K562 (cell line): ENCODE measurements at regions not wholly inside any gene's neighbourhood (a gene's known extent, or its start where the extent isn't known, plus 50 kb on each side); places are given as distances from the start of the nearest gene placed in this dataset.

Source experiments
- ATAC-seq: fragments of 200-7000 bp; cut with Tn5 transposase; 3 replicates; pipeline ENCODE4 v1.9.1; 2020; ENCODE audit warnings: moderate library complexity
- BruUV-seq: library from RNA; stranded (reverse); fragments of 400-500 nt; replicated peaks from 2 replicates; lab custom pipeline; 2021; lab: Mats Ljungman, UMichigan
- CTCF ChIA-PET: fragments of 300-600 bp; formaldehyde crosslinking; extraction: SDS; loops from one replicate; lab custom pipeline; 2021; ENCODE audit warnings: low intra/inter-chr PET ratio; lab: Yijun Ruan, JAX
- POLR2A ChIA-PET: fragments of 300-600, 350-650 bp; sonication (Branson Sonifier 250); formaldehyde crosslinking; extraction: SDS; loops from one replicate; lab custom pipeline; 2021; ENCODE audit warnings: antibody characterized with exemption, inconsistent platforms; lab: Yijun Ruan, JAX
- DNase-seq, 4 experiments: peaks; one replicate each; pipeline versions ENCODE4 v3.0.0 to v3.0.0-alpha.2; 2011 to 2018; ENCODE audit warnings: low spot score in 3 of 4, mixed read lengths in 3 of 4; ENCODE audit errors: extremely low read depth in 1 of 4
- FAIRE-seq: peaks from 2 replicates; lab custom pipeline; 2011; peaks lifted over from hg19 to GRCh38; lab: Jason Lieb, UNC
- H2AFZ ChIP-seq: 2 replicates; pipeline ENCODE4 v1.6.0; 2011; ENCODE audit warnings: low read depth, low read length, control low read depth, inconsistent platforms
- H3K27ac ChIP-seq: fragments of 200-600 bp; 3 replicates; pipeline ENCODE4 v1.8.0; 2011; ENCODE audit warnings: low read depth, mild to moderate bottlenecking, control low read depth, inconsistent platforms, low read length, moderate library complexity, mixed read lengths; ENCODE audit errors: extremely low read depth
- H3K27me3 ChIP-seq, 2 experiments: fragments of 300-600 bp in 1 of 2; 2 replicates in 1 of 2; 3 replicates in 1 of 2; pipeline versions ENCODE4 v1.6.0 to v1.8.0; 2011; ENCODE audit warnings: inconsistent platforms in 2 of 2, low read length in 2 of 2, mild to moderate bottlenecking in 1 of 2, mixed read lengths in 1 of 2, moderate library complexity in 1 of 2; ENCODE audit not compliant: control insufficient read depth in 2 of 2, insufficient read depth in 2 of 2
- H3K36me3 ChIP-seq: fragments of 300-600 bp; 3 replicates; pipeline ENCODE4 v1.8.0; 2011; ENCODE audit warnings: mild to moderate bottlenecking, low read length, inconsistent platforms; ENCODE audit not compliant: control insufficient read depth, insufficient read depth
- H3K4me1 ChIP-seq, 2 experiments: fragments of 200-600 bp in 1 of 2; replicated peaks in 1 of 2; 2 replicates in 1 of 2; 3 replicates in 1 of 2; pipeline versions ENCODE4 v1.5.1 to v1.8.0; 2011; ENCODE audit warnings: inconsistent platforms in 2 of 2, low read length in 2 of 2, mild to moderate bottlenecking in 1 of 2, mixed read lengths in 1 of 2, moderate library complexity in 1 of 2; ENCODE audit not compliant: control insufficient read depth in 2 of 2, insufficient read depth in 2 of 2
- H3K4me2 ChIP-seq: 2 replicates; pipeline ENCODE4 v1.6.1; 2011; ENCODE audit warnings: low read length, control low read depth, inconsistent platforms, mixed read lengths; ENCODE audit not compliant: insufficient read depth
- H3K4me3 ChIP-seq: fragments of 200-600 bp; sonication (generic), shearing (Covaris generic); 2 replicates; pipeline ENCODE4 v1.5.1; 2016; ENCODE audit warnings: control low read depth, inconsistent platforms
- H3K79me2 ChIP-seq: fragments of 200-600 bp; 3 replicates; pipeline ENCODE4 v1.8.0; 2011; ENCODE audit warnings: low read length, inconsistent platforms; ENCODE audit not compliant: control insufficient read depth, insufficient read depth
- H3K9ac ChIP-seq, 2 experiments: 2 replicates each; pipeline versions ENCODE4 v1.6.0 to v1.6.1; 2011; ENCODE audit warnings: low read depth in 2 of 2, low read length in 2 of 2, control low read depth in 1 of 2, inconsistent platforms in 1 of 2, mild to moderate bottlenecking in 1 of 2, mixed read lengths in 1 of 2; ENCODE audit not compliant: insufficient read depth in 1 of 2
- H3K9me1 ChIP-seq: one replicate; pipeline ENCODE4 v1.6.0; 2011; ENCODE audit warnings: inconsistent platforms, mild to moderate bottlenecking, low read length, moderate library complexity; ENCODE audit not compliant: control insufficient read depth, insufficient read depth
- H3K9me3 ChIP-seq: replicated peaks from 2 replicates; pipeline ENCODE4 v1.5.1; 2011; ENCODE audit warnings: low read depth, low read length, inconsistent platforms; ENCODE audit not compliant: control insufficient read depth, insufficient read depth
- H4K20me1 ChIP-seq: replicated peaks from 2 replicates; pipeline ENCODE4 v1.6.1; 2011; ENCODE audit warnings: low read length, inconsistent platforms, mixed read lengths; ENCODE audit not compliant: control insufficient read depth, insufficient read depth
- NR3C1 ChIP-seq: sonication (generic); formaldehyde crosslinking; IDR thresholded peaks from 2 replicates; pipeline ENCODE4 v1.8.1; 2022; ENCODE audit warnings: missing genetic modification reagents
- SMAD2 ChIP-seq: fragments of 150-350 bp; IDR thresholded peaks from 2 replicates; pipeline ENCODE4 v1.6.1; 2014; ENCODE audit warnings: low read depth, mild to moderate bottlenecking, low read length
- ZKSCAN1 ChIP-seq: fragments of 150-350 bp; IDR thresholded peaks from 2 replicates; pipeline ENCODE4 v1.6.1; 2016; ENCODE audit warnings: low read depth, low read length
- ZNF212 ChIP-seq: fragments of 450-650 bp; formaldehyde crosslinking; IDR thresholded peaks from 2 replicates; pipeline ENCODE4 v1.4.0; 2020; ENCODE audit warnings: mild to moderate bottlenecking
- ZNF347 ChIP-seq: fragments of 450-650 bp; formaldehyde crosslinking; IDR thresholded peaks from 2 replicates; pipeline ENCODE4 v1.4.0; 2020; ENCODE audit warnings: low read depth, mild to moderate bottlenecking, moderate library complexity
- WGBS: fragments of 100-300 bp; shearing (Covaris generic); methylation state at CpG from one replicate; pipeline ENCODE4 v1.1.6; 2016; ENCODE audit warnings: low coverage, mixed read lengths; ENCODE audit not compliant: insufficient coverage; ENCODE audit errors: missing lambda C conversion rate; 5-methylcytosine and 5-hydroxymethylcytosine counted together
- in situ Hi-C: fragments of 300-500 bp; cut with MboI; formaldehyde crosslinking; loops from 4 replicates; pipeline ENCODE4 v1.15.0; 2018; ENCODE audit warnings: inconsistent platforms, mixed read lengths
- intact Hi-C: fragments of 100-400 bp; cut with micrococcal nuclease; formaldehyde crosslinking; loops from 2 replicates; pipeline ENCODE4 v1.14.2; 2022
- TF ChIP-seq, protein P1 (sequence below): sonication (generic); formaldehyde crosslinking; IDR thresholded peaks from 2 replicates; pipeline ENCODE4 v1.8.0; 2023; ENCODE audit warnings: missing genetic modification reagents, mild to moderate bottlenecking, borderline replicate concordance
- TF ChIP-seq, protein P2 (sequence below): fragments of 450-650 bp; IDR thresholded peaks from 2 replicates; pipeline ENCODE4 v1.7.1; 2018; ENCODE audit warnings: mild to moderate bottlenecking, low read depth; ENCODE audit not compliant: partially characterized antibody
- TF ChIP-seq, protein P3 (sequence below): fragments of 450-650 bp; conservative IDR thresholded peaks from 2 replicates; pipeline ENCODE4 v1.6.1; 2016; ENCODE audit warnings: missing genetic modification characterization, low read depth, mild to moderate bottlenecking, missing compliant biosample characterization, moderate library complexity
- TF ChIP-seq, protein P4 (sequence below): fragments of 250-450 bp; sonication (Bioruptor Pico); IDR thresholded peaks from 2 replicates; pipeline ENCODE4 v1.4.0; 2020

DNA sequence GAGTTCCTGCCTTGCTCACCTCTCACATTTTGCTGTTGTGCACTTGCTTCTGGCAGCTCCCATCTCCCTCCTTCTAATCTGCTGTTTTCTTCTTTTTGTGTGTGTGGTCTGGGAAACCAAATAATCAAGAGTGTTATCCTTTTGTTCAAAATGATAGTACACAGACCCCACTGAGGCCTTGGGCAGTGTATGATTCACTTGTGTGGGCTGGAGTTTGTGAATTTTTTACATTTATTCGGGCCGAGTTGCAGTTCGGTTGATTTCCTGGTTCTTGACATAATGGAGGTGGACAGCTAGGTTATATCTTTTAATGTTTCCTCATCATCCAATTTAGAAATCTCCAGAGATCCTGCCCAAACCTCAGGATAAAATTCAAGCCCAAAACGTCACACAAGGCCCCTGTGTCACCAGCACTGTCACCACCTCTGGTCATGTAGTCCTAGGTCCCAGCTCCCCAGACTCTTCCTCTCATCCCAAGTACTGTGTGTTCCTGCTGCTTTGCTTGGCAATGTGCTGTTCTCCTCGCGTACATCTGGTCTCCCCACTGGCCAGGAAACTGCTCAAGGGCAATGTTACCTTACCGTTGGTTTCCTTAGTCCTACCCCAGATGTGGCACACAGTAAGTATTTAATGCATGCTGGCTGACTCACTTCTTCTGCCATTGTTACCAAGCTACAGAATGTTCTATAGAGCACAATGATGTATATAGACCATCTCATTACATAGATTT is 55.7 kb upstream of the PHACTR2 start:
- DNase-seq (no peak), FAIRE-seq (no peak), ATAC-seq (peak; percentile 45; the same call in 1 of the 3 replicates)
- no peak overlapping the region for H3K27ac ChIP-seq
- H3K9me3 ChIP-seq: no peaks in the 10 kb centered on the region
- H3K4me1 ChIP-seq: no peaks in the 10 kb centered on the region
- H3K9ac ChIP-seq: no peak overlapping the region
- intact Hi-C loops: loop anchor here (5.0 kb wide), 1 partner anchor 110 kb away; the partner anchor contains the start of gene FUCA2
- 13% methylated on average over 7 of the region's 7 CpGs for WGBS
- no peak overlapping the region for H3K4me3 ChIP-seq
- in situ Hi-C loops: no loop called here
- no peak overlapping the region for H3K4me2 ChIP-seq
- no TSS peak for BruUV-seq
- H3K36me3 ChIP-seq: no peaks in the 10 kb centered on the region
- H4K20me1 ChIP-seq: no peaks in the 10 kb centered on the region
- H3K27me3 ChIP-seq: no peaks in the 10 kb centered on the region
- CTCF ChIA-PET: no interaction called here
- H3K79me2 ChIP-seq: no peaks in the 10 kb centered on the region
- POLR2A ChIA-PET: interaction anchor here (0.7 to 1.0 kb wide), 2 partner anchors 9 to 49 kb away, joined by 3 to 4 read pairs; no protein-coding TSS in a partner anchor
- peak overlapping the region; percentile 68 for H2AFZ ChIP-seq
- H3K9me1 ChIP-seq: no peaks in the 10 kb centered on the region
- no peak for TF ChIP-seq NR3C1 (CRISPR knock-in tag)
- no peak for TF ChIP-seq ZNF212 (CRISPR knock-in tag)
- TF ChIP-seq, protein P1, sequence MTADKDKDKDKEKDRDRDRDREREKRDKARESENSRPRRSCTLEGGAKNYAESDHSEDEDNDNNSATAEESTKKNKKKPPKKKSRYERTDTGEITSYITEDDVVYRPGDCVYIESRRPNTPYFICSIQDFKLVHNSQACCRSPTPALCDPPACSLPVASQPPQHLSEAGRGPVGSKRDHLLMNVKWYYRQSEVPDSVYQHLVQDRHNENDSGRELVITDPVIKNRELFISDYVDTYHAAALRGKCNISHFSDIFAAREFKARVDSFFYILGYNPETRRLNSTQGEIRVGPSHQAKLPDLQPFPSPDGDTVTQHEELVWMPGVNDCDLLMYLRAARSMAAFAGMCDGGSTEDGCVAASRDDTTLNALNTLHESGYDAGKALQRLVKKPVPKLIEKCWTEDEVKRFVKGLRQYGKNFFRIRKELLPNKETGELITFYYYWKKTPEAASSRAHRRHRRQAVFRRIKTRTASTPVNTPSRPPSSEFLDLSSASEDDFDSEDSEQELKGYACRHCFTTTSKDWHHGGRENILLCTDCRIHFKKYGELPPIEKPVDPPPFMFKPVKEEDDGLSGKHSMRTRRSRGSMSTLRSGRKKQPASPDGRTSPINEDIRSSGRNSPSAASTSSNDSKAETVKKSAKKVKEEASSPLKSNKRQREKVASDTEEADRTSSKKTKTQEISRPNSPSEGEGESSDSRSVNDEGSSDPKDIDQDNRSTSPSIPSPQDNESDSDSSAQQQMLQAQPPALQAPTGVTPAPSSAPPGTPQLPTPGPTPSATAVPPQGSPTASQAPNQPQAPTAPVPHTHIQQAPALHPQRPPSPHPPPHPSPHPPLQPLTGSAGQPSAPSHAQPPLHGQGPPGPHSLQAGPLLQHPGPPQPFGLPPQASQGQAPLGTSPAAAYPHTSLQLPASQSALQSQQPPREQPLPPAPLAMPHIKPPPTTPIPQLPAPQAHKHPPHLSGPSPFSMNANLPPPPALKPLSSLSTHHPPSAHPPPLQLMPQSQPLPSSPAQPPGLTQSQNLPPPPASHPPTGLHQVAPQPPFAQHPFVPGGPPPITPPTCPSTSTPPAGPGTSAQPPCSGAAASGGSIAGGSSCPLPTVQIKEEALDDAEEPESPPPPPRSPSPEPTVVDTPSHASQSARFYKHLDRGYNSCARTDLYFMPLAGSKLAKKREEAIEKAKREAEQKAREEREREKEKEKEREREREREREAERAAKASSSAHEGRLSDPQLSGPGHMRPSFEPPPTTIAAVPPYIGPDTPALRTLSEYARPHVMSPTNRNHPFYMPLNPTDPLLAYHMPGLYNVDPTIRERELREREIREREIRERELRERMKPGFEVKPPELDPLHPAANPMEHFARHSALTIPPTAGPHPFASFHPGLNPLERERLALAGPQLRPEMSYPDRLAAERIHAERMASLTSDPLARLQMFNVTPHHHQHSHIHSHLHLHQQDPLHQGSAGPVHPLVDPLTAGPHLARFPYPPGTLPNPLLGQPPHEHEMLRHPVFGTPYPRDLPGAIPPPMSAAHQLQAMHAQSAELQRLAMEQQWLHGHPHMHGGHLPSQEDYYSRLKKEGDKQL (CRISPR knock-in tag): no peak
- TF ChIP-seq, protein P2, sequence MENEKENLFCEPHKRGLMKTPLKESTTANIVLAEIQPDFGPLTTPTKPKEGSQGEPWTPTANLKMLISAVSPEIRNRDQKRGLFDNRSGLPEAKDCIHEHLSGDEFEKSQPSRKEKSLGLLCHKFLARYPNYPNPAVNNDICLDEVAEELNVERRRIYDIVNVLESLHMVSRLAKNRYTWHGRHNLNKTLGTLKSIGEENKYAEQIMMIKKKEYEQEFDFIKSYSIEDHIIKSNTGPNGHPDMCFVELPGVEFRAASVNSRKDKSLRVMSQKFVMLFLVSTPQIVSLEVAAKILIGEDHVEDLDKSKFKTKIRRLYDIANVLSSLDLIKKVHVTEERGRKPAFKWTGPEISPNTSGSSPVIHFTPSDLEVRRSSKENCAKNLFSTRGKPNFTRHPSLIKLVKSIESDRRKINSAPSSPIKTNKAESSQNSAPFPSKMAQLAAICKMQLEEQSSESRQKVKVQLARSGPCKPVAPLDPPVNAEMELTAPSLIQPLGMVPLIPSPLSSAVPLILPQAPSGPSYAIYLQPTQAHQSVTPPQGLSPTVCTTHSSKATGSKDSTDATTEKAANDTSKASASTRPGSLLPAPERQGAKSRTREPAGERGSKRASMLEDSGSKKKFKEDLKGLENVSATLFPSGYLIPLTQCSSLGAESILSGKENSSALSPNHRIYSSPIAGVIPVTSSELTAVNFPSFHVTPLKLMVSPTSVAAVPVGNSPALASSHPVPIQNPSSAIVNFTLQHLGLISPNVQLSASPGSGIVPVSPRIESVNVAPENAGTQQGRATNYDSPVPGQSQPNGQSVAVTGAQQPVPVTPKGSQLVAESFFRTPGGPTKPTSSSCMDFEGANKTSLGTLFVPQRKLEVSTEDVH: no peak
- TF ChIP-seq SMAD2: no peak
- no peak for TF ChIP-seq ZKSCAN1
- no peak for TF ChIP-seq ZNF347 (CRISPR knock-in tag)
- TF ChIP-seq, protein P3, sequence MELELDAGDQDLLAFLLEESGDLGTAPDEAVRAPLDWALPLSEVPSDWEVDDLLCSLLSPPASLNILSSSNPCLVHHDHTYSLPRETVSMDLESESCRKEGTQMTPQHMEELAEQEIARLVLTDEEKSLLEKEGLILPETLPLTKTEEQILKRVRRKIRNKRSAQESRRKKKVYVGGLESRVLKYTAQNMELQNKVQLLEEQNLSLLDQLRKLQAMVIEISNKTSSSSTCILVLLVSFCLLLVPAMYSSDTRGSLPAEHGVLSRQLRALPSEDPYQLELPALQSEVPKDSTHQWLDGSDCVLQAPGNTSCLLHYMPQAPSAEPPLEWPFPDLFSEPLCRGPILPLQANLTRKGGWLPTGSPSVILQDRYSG (tag): no peak
- TF ChIP-seq, protein P4, sequence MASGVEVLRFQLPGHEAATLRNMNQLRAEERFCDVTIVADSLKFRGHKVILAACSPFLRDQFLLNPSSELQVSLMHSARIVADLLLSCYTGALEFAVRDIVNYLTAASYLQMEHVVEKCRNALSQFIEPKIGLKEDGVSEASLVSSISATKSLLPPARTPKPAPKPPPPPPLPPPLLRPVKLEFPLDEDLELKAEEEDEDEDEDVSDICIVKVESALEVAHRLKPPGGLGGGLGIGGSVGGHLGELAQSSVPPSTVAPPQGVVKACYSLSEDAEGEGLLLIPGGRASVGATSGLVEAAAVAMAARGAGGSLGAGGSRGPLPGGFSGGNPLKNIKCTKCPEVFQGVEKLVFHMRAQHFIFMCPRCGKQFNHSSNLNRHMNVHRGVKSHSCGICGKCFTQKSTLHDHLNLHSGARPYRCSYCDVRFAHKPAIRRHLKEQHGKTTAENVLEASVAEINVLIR: no peak
